ENCODE measurements at regions not wholly inside any gene's neighbourhood (a gene's known extent, or its start where the extent isn't known, plus 50 kb on each side); places are given as distances from the start of the nearest gene placed in this dataset.
"Not testable (repeated sequence)": the region's sequence is repeated elsewhere in the genome, so short reads cannot be mapped to it uniquely, and the experiment has no call there.

- no peak for DNase-seq
These were observed 92.9 kb upstream of the SIX2 start for GRCh38 chr2:45102141-45102540.

- DNase-seq, result no peak
These were observed 87.7 kb upstream of the SIX2 start for GRCh38 chr2:45096996-45097395.

DNA sequence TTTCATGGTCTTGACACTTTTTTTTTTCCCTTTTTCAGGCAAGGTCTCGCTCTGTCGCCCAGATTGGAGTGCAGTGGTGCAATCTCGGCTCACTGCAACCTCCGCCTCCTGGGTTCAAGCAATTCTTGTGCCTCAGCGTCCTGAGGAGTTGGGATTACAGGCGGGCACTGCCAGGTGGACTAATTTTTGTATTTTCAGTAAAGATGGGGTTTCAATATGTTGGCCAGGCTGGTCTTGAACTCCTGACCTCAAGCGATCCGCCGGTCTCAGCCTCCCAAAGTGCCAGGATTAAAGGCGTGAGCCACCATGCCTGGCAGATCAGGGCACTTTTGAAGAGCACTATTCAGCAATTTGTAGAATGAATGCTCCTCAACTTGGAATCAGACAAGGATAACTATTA is 86.8 kb upstream of the SIX2 start:
- DNase-seq, result not testable (repeated sequence)

DNA sequence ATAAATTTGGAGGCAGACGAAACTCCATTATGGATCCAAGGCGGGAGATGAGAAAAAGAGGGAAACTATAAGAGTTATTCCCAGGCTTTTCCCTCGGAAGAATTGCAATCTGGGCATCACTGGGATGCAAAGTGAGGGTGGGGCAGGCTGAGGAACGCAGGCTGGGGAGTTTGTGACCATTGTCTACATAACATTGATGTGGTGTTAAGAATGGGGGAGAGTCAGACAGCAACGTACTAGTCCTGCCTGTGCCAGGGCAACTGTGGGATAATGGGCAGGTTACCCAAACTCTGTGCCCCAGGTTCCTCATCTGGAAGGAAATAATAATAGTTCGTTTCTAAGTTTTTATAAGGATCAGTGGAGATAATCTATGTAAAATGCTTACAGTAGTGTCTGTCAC is 84.4 kb upstream of the SIX2 start:
- no peak for DNase-seq

GRCh38 chr2:45093181-45093580 is 83.9 kb upstream of the SIX2 start:
- no peak for DNase-seq

DNA sequence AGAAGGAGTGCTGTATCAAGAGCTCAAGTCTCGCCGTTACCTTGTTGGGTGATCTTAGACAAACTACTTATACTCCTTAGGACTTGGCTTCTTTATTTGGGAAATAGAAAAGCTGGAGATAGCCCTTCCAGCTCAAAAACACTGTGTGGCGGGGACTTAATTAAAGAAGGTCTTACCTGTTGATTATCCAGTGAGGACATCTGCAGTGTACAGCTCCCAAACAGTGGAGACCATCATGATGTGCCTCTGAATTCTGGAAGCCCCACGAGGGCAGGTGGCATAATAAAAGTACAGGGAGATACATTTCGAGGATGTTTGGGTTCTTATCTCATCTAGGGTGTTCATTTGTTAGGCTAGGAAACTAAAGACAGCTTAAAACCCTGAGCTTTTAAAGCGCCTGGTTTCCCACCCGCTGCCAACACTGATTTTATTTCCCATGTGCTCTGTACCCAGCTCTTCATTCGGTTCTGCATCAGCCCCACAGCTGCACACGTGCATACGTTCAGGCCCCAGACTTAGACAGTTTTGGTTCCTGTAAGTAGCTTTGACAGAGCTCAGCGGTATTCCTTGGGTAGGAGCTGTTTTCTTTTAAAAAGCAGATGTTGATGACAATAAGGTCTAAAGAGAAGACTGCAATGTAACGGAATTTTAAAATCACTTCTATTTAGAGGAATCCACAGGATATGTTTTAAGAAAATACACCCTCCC is 80.5 kb upstream of the SIX2 start:
- no peak for DNase-seq

DNA sequence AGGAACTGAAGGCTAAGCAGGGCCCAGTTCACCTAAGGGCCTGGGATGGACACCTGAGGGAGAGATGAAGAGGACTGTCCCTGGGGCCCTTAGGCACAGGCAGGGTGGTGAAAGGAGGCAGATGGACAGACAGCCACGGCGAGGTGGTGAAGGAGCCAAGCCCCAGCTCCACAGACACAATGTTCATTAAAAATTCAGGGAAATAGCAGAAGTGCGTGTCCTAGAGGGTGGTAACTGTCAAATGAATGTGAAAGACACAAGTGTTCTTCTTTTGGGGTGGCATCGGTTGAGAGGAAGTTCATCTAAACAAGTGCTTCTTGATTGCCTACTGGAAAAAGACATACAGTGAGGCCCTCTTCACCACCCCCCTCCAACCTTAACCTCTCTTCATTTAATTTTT is 76.2 kb upstream of the SIX2 start:
- no peak for DNase-seq

- DNase-seq, result no peak
These were observed 75.2 kb upstream of the SIX2 start for GRCh38 chr2:45084361-45085020.

DNA sequence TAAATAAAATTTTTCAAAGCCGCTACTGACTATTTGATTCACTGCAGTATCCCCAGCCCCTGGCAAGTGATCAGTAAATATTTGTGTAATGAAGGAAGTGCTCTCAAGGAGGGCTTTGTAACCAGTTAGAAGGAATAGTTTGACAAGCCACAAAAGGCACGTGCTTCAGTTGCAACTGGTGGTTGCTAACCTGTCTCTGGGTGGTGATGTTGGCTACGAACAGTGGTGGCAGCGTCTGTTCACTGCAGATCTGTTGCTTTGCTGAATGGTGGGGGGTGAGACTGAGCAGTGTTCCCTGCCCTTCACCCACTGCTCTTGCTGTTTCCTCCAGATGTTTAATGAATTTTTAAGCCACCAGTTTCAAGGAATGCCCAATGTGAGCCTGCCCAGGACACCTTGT is 73.9 kb upstream of the SIX2 start:
- no peak for DNase-seq

GRCh38 chr2:45074713-45075112 is 65.5 kb upstream of the SIX2 start:
- no peak for DNase-seq

DNA sequence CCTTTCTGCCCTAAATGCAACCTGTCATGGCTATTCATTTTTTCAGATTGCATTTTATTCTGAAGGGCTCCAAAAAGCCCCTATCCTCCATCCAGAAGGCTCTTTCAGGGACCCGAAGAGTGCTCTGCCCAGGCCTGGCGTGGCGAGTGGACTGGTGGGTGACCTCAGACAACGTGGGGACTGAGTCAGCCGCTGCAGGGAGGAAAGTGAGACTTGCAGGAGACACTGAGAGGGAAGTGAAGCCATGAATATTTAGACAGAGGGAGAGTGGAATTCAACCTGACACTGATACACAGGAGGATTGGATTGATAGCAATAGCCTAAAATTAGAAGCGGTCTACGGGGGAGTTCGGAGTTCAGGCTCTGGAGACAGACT is 63.6 kb upstream of the SIX2 start:
- no peak for DNase-seq

DNA sequence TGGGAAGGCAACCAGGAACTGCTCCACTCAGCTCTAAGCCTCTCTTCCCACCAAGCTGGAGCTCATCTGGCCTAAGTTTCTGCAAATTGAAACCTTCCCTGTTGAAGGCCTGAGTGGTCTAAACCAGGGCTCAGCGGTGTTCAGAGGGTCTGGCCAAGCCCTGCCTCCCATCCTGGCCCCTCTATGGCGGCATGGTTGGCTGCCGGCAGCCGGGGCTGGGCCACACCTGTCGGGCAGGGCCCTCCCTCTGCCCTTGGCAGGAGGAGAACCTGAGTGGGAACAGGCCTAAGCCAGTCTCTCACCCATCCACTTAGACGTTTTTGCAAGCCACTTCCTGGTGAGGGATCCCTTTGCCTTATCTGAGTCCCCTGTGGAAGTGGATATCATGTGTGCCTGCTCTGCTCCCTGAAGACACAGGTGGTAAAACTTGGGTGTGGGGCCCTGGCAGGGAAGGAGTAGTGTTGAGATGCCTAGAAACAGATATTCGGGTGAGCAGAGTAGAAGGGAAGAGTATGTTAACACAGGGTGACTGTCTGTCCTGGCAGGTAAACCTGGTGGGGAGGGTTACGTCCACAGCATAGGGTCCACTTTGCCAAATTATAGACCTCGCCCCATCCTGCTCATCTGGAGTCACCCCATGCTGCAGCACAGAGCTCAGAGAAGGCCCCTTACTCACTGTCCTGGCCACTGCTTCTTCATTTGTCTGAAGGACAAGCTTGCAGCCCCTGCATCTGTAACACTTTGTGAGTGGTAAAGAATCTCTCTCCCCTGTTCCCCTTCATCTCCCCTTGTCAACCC is 63.0 kb upstream of the SIX2 start:
- no peak for DNase-seq

DNA sequence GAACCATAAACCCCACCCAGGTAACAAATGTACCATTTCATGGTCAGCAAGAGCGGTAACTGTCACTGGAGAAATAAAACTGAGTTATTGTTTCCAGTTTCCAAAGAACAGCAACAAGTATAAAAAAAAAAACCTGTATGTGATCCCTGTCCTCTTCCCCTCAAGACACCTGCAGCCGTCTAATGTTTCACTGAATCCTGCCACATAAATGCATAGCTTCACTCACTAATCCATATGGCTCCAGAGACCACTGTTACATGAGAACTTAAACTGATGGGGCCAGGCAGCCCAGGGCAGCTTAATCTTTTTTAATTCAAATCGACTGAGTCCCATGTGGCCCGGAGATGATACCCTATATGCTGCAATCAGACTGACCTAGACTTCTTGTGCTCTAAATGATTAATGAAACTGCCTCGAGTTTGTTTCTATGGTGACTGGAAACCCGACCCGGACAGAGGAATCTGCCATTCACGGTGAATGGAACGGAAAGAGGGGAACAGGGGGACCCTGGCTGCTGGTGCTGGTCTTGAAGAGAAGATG is 60.9 kb upstream of the SIX2 start:
- no peak for DNase-seq

DNA sequence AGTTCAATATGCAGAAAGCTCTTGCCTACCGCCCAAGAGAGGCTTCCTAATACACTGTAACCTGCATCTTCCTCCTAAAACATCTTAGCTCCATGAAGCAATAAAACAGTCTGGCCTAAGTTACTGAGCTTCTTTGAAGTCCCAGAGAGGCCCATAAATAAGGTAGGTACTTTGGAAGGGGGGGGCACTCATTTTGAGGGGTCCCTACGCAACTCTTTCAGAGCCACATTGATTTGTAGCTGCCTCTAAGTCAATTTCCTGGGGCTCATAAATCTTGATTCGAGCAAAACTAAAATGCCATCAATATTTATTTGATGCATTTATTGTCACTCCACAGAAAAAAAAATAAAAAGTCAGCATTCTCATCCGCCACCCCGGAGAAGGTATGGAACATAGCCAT is 60.4 kb upstream of the SIX2 start:
- no peak for DNase-seq

DNA sequence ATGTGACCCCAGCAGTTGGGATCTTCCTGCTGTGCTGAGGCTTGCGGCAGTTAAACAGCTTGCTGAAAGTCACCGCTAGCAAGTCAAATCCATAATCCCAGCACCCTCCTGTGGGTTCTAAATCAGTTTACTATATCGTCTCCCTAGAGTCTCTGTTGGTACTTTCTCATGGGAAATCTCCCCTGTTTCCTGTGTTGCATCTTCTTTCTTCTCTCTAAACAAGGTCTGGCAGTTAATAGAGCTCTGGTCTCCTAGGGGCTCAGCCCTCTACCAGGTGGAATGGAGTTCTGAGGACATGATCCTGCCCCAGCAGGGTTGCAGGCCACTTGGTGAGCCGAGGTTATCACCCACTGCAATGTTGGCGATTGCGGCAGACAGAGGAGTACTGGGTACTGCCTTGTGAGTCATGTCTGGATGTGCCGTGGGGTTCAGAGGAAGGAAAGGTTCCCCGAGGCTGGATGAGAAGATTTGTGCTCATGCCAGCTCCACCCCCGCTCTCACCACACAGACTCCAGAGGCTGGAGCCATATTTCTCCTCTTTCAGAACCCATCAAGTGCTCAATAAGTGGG is 59.4 kb upstream of the SIX2 start:
- DNase-seq, result no peak

GRCh38 chr2:45067859-45068570 is 58.8 kb upstream of the SIX2 start:
- no peak for DNase-seq

Data from stimulated activated CD4-positive, alpha-beta T cell treated with anti-CD3 and anti-CD28 coated beads, Interleukin-15, amount 100 ng/mL, for 24 hours (primary cell).